ENCODE measurements at regions not wholly inside any gene's neighbourhood (a gene's known extent, or its start where the extent isn't known, plus 50 kb on each side); places are given as distances from the start of the nearest gene placed in this dataset.

GRCh38 chr3:792630-793029 is 300.2 kb upstream of the CNTN6 start:
- TF ChIP-seq CTCF (IDR thresholded peaks at IDR 0.05; ENCODE audit: insufficient read depth, low read length, poor library complexity, severe bottlenecking) (no peak), EZH2phosphoT487 (conservative IDR thresholded peaks at IDR 0.05; ENCODE audit: low read length) (no peak)
